IgD-negative memory B cell (primary cell): ENCODE measurements at regions not wholly inside any gene's neighbourhood (a gene's known extent, or its start where the extent isn't known, plus 50 kb on each side); places are given as distances from the start of the nearest gene placed in this dataset.
"Not testable (repeated sequence)": the region's sequence is repeated elsewhere in the genome, so short reads cannot be mapped to it uniquely, and the experiment has no call there.

Experiments used
- H3K27ac Mint-ChIP-seq, 3 donors: one replicate each; pipeline ENCODE4 v1.8.0; 2020 to 2022; ENCODE audit warnings: mild to moderate bottlenecking in 3 of 3, mixed read lengths in 3 of 3, moderate library complexity in 1 of 3
- H3K27me3 Mint-ChIP-seq: one replicate; pipeline ENCODE4 v1.8.0; 2021; ENCODE audit warnings: mixed read lengths
- H3K36me3 Mint-ChIP-seq: one replicate; pipeline ENCODE4 v1.8.0; 2020; ENCODE audit warnings: mild to moderate bottlenecking, mixed read lengths
- H3K4me1 Mint-ChIP-seq, 3 donors: one replicate each; pipeline ENCODE4 v1.8.0; 2020 to 2022; ENCODE audit warnings: mixed read lengths in 3 of 3, mild to moderate bottlenecking in 1 of 3
- H3K4me3 Mint-ChIP-seq, 4 donors: one replicate each; pipeline ENCODE4 v1.8.0; 2020 to 2022; ENCODE audit warnings: mild to moderate bottlenecking in 4 of 4, mixed read lengths in 4 of 4, moderate library complexity in 3 of 4
- H3K9me3 Mint-ChIP-seq, 3 donors: one replicate each; pipeline ENCODE4 v1.8.0; 2020 to 2021; ENCODE audit warnings: mixed read lengths in 3 of 3, mild to moderate bottlenecking in 1 of 3

DNA sequence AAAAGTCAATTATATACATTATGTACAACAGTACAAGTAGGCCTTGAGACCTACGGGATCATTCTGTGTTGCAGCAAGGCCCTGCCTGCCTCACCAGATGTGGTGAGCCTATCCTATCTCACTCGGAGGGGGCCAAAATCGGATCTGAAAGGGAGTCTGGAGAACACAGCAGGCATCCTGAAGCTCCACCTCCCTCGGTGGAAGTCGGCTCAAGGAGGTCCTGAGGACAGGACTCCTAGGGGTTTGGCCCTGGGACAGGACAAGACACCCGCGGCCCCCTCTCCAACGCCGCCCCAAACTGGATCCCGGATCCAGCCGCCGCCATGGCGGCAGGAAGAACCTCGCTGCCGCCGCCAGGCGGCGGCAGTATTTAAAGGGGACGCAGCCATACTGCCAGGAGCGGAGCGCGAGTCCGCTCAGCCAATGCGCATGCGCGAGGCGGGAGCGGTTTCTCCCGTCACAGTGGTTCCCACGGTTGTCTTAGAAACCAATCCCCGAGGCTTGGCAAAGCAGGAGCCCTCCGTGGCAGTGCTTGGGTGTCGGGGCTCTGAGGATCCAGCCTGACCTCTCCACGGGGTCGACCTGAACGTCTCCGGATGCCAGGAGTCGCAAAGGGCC lies 97.8 kb upstream of the FOXD4L5 start:
- H3K27me3 Mint-ChIP-seq, H3K9me3 Mint-ChIP-seq, H3K36me3 Mint-ChIP-seq, H3K4me3 Mint-ChIP-seq, H3K27ac Mint-ChIP-seq, H3K4me1 Mint-ChIP-seq: not testable (repeated sequence)
